ENCODE measurements at regions not wholly inside any gene's neighbourhood (a gene's known extent, or its start where the extent isn't known, plus 50 kb on each side); places are given as distances from the start of the nearest gene placed in this dataset.

GRCh38 chr13:105345131-105345530 lies 1190.3 kb downstream of the EFNB2 start:
- in situ Hi-C loops (cut with MboI; ENCODE audit: low sequenced_read_pairs, unreplicated experiment) = no loop called here
- TF ChIP-seq CTCF (IDR thresholded peaks at IDR 0.05; ENCODE audit: borderline replicate concordance, control extremely low read depth, extremely low read depth, insufficient read depth, missing control alignments) = no peak
- no peak for DNase-seq (ENCODE audit: low spot score)

- no peak for DNase-seq (ENCODE audit: low spot score)
- in situ Hi-C loops (cut with MboI; ENCODE audit: low sequenced_read_pairs, unreplicated experiment) = no loop called here
- TF ChIP-seq CTCF (IDR thresholded peaks at IDR 0.05; ENCODE audit: borderline replicate concordance, control extremely low read depth, extremely low read depth, insufficient read depth, missing control alignments) = no peak
Observed at GRCh38 chr13:105343134-105343806, 1192.2 kb downstream of the EFNB2 start.

GRCh38 chr13:105342281-105342820 lies 1193.1 kb downstream of the EFNB2 start:
- in situ Hi-C loops (cut with MboI; ENCODE audit: low sequenced_read_pairs, unreplicated experiment) = no loop called here
- DNase-seq (ENCODE audit: low spot score) = no peak
- TF ChIP-seq CTCF (IDR thresholded peaks at IDR 0.05; ENCODE audit: borderline replicate concordance, control extremely low read depth, extremely low read depth, insufficient read depth, missing control alignments) = no peak

- no peak for TF ChIP-seq CTCF (IDR thresholded peaks at IDR 0.05; ENCODE audit: borderline replicate concordance, control extremely low read depth, extremely low read depth, insufficient read depth, missing control alignments)
- no peak for DNase-seq (ENCODE audit: low spot score)
- in situ Hi-C loops (cut with MboI; ENCODE audit: low sequenced_read_pairs, unreplicated experiment) = no loop called here
Observed at GRCh38 chr13:105341758-105342157, 1193.7 kb downstream of the EFNB2 start.

GRCh38 chr13:105341256-105341655 lies 1194.2 kb downstream of the EFNB2 start:
- in situ Hi-C loops (cut with MboI; ENCODE audit: low sequenced_read_pairs, unreplicated experiment) = no loop called here
- no peak for DNase-seq (ENCODE audit: low spot score)
- TF ChIP-seq CTCF (IDR thresholded peaks at IDR 0.05; ENCODE audit: borderline replicate concordance, control extremely low read depth, extremely low read depth, insufficient read depth, missing control alignments) = no peak

- no peak for DNase-seq (ENCODE audit: low spot score)
- no peak for TF ChIP-seq CTCF (IDR thresholded peaks at IDR 0.05; ENCODE audit: borderline replicate concordance, control extremely low read depth, extremely low read depth, insufficient read depth, missing control alignments)
- in situ Hi-C loops (cut with MboI; ENCODE audit: low sequenced_read_pairs, unreplicated experiment) = no loop called here
Observed at GRCh38 chr13:105340061-105340606, 1195.3 kb downstream of the EFNB2 start.

Measured in GM13976 (cell line).